ENCODE measurements at regions not wholly inside any gene's neighbourhood (a gene's known extent, or its start where the extent isn't known, plus 50 kb on each side); places are given as distances from the start of the nearest gene placed in this dataset.
A peak's percentile ranks its signal among the peaks of the same experiment; 100 is the strongest.

DNA sequence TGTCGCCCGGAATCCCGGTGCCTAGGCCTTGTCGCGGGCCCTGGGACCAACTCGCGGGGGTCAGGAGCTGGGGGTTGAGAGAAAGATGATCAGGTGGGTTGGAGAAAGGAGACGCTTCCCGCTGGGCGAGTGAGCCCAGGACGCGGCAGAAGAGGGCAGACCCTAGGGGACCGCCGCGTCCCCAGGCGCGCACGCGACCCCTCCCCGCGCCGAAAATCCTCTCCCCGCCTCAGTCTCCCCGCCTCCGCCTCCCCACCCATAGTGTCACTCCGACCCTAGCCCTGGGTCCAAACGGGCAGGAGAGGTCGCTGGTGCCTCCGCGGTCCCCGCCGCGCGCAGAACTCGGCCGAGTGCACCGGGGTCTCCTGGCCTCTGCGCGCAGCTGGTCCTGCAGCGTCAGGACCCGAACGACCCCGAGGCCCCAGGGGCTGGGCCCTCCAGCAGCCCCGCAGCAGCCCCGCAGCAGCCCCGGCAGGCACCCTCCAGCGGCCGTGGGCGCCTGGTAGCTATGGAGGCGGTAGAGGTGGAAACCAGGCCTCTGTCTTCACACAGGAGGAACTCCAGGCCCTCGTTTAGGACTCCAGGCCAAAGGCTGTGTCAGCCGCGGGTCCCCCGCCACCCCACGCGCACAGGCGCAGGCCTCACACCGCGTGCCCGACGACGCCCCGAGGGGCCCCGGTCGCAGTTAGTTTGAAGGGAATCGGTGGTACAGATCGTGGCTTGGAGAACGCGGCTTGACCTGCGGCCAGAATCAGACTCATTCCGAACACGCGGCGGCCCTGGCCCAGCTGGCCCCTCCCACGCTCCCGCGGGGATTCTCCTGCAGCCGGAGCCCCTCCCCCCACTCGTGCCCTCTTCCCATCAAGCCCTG, 60.1 kb upstream of the EIF5 start (continued):
- TF ChIP-seq, protein P1, sequence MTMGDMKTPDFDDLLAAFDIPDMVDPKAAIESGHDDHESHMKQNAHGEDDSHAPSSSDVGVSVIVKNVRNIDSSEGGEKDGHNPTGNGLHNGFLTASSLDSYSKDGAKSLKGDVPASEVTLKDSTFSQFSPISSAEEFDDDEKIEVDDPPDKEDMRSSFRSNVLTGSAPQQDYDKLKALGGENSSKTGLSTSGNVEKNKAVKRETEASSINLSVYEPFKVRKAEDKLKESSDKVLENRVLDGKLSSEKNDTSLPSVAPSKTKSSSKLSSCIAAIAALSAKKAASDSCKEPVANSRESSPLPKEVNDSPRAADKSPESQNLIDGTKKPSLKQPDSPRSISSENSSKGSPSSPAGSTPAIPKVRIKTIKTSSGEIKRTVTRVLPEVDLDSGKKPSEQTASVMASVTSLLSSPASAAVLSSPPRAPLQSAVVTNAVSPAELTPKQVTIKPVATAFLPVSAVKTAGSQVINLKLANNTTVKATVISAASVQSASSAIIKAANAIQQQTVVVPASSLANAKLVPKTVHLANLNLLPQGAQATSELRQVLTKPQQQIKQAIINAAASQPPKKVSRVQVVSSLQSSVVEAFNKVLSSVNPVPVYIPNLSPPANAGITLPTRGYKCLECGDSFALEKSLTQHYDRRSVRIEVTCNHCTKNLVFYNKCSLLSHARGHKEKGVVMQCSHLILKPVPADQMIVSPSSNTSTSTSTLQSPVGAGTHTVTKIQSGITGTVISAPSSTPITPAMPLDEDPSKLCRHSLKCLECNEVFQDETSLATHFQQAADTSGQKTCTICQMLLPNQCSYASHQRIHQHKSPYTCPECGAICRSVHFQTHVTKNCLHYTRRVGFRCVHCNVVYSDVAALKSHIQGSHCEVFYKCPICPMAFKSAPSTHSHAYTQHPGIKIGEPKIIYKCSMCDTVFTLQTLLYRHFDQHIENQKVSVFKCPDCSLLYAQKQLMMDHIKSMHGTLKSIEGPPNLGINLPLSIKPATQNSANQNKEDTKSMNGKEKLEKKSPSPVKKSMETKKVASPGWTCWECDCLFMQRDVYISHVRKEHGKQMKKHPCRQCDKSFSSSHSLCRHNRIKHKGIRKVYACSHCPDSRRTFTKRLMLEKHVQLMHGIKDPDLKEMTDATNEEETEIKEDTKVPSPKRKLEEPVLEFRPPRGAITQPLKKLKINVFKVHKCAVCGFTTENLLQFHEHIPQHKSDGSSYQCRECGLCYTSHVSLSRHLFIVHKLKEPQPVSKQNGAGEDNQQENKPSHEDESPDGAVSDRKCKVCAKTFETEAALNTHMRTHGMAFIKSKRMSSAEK (CRISPR knock-in tag; IDR thresholded peaks at IDR 0.05; ENCODE audit: borderline replicate concordance): no peak
- TF ChIP-seq, protein P2, sequence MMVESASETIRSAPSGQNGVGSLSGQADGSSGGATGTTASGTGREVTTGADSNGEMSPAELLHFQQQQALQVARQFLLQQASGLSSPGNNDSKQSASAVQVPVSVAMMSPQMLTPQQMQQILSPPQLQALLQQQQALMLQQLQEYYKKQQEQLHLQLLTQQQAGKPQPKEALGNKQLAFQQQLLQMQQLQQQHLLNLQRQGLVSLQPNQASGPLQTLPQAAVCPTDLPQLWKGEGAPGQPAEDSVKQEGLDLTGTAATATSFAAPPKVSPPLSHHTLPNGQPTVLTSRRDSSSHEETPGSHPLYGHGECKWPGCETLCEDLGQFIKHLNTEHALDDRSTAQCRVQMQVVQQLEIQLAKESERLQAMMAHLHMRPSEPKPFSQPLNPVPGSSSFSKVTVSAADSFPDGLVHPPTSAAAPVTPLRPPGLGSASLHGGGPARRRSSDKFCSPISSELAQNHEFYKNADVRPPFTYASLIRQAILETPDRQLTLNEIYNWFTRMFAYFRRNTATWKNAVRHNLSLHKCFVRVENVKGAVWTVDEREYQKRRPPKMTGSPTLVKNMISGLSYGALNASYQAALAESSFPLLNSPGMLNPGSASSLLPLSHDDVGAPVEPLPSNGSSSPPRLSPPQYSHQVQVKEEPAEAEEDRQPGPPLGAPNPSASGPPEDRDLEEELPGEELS (CRISPR knock-in tag; IDR thresholded peaks at IDR 0.05): no peak
- no peak for TF ChIP-seq NFYB (CRISPR knock-in tag; conservative IDR thresholded peaks at IDR 0.05; ENCODE audit: low read depth)
- no peak for TF ChIP-seq ZNF138 (CRISPR knock-in tag; conservative IDR thresholded peaks at IDR 0.05)
- TF ChIP-seq, protein P3, sequence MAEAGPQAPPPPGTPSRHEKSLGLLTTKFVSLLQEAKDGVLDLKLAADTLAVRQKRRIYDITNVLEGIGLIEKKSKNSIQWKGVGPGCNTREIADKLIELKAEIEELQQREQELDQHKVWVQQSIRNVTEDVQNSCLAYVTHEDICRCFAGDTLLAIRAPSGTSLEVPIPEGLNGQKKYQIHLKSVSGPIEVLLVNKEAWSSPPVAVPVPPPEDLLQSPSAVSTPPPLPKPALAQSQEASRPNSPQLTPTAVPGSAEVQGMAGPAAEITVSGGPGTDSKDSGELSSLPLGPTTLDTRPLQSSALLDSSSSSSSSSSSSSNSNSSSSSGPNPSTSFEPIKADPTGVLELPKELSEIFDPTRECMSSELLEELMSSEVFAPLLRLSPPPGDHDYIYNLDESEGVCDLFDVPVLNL (CRISPR knock-in tag; IDR thresholded peaks at IDR 0.05; ENCODE audit: borderline replicate concordance, low read depth): no peak
- TF ChIP-seq PRRX2 (CRISPR knock-in tag; IDR thresholded peaks at IDR 0.05): no peak
- TF ChIP-seq GRHL2 (CRISPR knock-in tag; IDR thresholded peaks at IDR 0.05; ENCODE audit: insufficient replicate concordance, severe bottlenecking): no peak
- no peak for TF ChIP-seq CBFB (CRISPR knock-in tag; IDR thresholded peaks at IDR 0.05; ENCODE audit: low read depth)
- TF ChIP-seq TEAD1 (CRISPR knock-in tag; IDR thresholded peaks at IDR 0.05): 0 out of 2 replicates have a peak, but pooled peaks have one; percentile 49
- no peak for TF ChIP-seq HMGA2 (CRISPR knock-in tag; IDR thresholded peaks at IDR 0.05)
- TF ChIP-seq, protein P4, sequence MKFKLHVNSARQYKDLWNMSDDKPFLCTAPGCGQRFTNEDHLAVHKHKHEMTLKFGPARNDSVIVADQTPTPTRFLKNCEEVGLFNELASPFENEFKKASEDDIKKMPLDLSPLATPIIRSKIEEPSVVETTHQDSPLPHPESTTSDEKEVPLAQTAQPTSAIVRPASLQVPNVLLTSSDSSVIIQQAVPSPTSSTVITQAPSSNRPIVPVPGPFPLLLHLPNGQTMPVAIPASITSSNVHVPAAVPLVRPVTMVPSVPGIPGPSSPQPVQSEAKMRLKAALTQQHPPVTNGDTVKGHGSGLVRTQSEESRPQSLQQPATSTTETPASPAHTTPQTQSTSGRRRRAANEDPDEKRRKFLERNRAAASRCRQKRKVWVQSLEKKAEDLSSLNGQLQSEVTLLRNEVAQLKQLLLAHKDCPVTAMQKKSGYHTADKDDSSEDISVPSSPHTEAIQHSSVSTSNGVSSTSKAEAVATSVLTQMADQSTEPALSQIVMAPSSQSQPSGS (CRISPR knock-in tag; IDR thresholded peaks at IDR 0.05; ENCODE audit: borderline replicate concordance, low read depth): no peak
- TF ChIP-seq ETV6 (CRISPR knock-in tag; IDR thresholded peaks at IDR 0.05): no peak
- TF ChIP-seq, protein P5, sequence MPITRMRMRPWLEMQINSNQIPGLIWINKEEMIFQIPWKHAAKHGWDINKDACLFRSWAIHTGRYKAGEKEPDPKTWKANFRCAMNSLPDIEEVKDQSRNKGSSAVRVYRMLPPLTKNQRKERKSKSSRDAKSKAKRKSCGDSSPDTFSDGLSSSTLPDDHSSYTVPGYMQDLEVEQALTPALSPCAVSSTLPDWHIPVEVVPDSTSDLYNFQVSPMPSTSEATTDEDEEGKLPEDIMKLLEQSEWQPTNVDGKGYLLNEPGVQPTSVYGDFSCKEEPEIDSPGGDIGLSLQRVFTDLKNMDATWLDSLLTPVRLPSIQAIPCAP (CRISPR knock-in tag; IDR thresholded peaks at IDR 0.05): 0 out of 2 replicates have a peak, but pooled peaks have one; percentile 47
- TF ChIP-seq, protein P6, sequence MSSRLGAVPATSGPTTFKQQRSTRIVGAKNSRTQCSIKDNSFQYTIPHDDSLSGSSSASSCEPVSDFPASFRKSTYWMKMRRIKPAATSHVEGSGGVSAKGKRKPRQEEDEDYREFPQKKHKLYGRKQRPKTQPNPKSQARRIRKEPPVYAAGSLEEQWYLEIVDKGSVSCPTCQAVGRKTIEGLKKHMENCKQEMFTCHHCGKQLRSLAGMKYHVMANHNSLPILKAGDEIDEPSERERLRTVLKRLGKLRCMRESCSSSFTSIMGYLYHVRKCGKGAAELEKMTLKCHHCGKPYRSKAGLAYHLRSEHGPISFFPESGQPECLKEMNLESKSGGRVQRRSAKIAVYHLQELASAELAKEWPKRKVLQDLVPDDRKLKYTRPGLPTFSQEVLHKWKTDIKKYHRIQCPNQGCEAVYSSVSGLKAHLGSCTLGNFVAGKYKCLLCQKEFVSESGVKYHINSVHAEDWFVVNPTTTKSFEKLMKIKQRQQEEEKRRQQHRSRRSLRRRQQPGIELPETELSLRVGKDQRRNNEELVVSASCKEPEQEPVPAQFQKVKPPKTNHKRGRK (CRISPR knock-in tag; IDR thresholded peaks at IDR 0.05; ENCODE audit: borderline replicate concordance): no peak
- TF ChIP-seq ZNF317 (CRISPR knock-in tag; IDR thresholded peaks at IDR 0.05; ENCODE audit: borderline replicate concordance, low read depth): no peak
- no peak for TF ChIP-seq IRF2 (CRISPR knock-in tag; IDR thresholded peaks at IDR 0.05; ENCODE audit: borderline replicate concordance, low read depth)
- TF ChIP-seq, protein P7, sequence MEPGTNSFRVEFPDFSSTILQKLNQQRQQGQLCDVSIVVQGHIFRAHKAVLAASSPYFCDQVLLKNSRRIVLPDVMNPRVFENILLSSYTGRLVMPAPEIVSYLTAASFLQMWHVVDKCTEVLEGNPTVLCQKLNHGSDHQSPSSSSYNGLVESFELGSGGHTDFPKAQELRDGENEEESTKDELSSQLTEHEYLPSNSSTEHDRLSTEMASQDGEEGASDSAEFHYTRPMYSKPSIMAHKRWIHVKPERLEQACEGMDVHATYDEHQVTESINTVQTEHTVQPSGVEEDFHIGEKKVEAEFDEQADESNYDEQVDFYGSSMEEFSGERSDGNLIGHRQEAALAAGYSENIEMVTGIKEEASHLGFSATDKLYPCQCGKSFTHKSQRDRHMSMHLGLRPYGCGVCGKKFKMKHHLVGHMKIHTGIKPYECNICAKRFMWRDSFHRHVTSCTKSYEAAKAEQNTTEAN (CRISPR knock-in tag; IDR thresholded peaks at IDR 0.05): peak; percentile 88; the same call in 1 of the 2 replicates
- no peak for TF ChIP-seq ZNF219 (CRISPR knock-in tag; IDR thresholded peaks at IDR 0.05; ENCODE audit: borderline replicate concordance)
- no peak for TF ChIP-seq JUN (CRISPR knock-in tag; IDR thresholded peaks at IDR 0.05)
- TF ChIP-seq, protein P8, sequence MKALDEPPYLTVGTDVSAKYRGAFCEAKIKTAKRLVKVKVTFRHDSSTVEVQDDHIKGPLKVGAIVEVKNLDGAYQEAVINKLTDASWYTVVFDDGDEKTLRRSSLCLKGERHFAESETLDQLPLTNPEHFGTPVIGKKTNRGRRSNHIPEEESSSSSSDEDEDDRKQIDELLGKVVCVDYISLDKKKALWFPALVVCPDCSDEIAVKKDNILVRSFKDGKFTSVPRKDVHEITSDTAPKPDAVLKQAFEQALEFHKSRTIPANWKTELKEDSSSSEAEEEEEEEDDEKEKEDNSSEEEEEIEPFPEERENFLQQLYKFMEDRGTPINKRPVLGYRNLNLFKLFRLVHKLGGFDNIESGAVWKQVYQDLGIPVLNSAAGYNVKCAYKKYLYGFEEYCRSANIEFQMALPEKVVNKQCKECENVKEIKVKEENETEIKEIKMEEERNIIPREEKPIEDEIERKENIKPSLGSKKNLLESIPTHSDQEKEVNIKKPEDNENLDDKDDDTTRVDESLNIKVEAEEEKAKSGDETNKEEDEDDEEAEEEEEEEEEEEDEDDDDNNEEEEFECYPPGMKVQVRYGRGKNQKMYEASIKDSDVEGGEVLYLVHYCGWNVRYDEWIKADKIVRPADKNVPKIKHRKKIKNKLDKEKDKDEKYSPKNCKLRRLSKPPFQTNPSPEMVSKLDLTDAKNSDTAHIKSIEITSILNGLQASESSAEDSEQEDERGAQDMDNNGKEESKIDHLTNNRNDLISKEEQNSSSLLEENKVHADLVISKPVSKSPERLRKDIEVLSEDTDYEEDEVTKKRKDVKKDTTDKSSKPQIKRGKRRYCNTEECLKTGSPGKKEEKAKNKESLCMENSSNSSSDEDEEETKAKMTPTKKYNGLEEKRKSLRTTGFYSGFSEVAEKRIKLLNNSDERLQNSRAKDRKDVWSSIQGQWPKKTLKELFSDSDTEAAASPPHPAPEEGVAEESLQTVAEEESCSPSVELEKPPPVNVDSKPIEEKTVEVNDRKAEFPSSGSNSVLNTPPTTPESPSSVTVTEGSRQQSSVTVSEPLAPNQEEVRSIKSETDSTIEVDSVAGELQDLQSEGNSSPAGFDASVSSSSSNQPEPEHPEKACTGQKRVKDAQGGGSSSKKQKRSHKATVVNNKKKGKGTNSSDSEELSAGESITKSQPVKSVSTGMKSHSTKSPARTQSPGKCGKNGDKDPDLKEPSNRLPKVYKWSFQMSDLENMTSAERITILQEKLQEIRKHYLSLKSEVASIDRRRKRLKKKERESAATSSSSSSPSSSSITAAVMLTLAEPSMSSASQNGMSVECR (CRISPR knock-in tag; IDR thresholded peaks at IDR 0.05; ENCODE audit: borderline replicate concordance): 0 out of 2 replicates have a peak, but pooled peaks have one; percentile 75

Measured in WTC11 (cell line).